ENCODE measurements at regions not wholly inside any gene's neighbourhood (a gene's known extent, or its start where the extent isn't known, plus 50 kb on each side); places are given as distances from the start of the nearest gene placed in this dataset.

DNA sequence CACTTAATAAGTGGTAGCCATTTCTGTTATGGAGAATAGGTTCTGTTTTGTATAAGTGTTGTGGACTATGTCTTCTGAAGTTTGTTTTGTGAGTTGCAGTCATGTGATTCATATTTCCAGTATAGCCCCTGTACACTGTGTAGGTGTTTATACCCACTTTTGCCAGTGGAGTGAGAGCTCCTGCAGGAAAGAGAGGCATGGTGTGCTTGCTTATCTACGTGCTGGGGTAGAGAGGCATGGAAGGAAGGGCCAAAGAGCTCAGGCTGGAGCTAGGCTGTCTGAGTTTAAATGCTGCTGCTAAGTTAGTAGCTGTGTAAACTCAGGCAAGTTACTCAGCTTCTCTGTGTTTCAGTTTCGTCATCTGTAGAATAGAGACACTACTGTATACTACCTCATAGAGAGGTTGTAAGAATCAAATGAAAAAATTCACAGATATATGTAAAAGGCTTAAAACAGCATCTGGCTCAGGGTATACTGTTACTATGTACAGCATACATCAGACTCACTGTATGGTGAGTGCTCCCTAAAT is 88.2 kb upstream of the SLC38A2 start:
- no peak for DNase-seq

DNA sequence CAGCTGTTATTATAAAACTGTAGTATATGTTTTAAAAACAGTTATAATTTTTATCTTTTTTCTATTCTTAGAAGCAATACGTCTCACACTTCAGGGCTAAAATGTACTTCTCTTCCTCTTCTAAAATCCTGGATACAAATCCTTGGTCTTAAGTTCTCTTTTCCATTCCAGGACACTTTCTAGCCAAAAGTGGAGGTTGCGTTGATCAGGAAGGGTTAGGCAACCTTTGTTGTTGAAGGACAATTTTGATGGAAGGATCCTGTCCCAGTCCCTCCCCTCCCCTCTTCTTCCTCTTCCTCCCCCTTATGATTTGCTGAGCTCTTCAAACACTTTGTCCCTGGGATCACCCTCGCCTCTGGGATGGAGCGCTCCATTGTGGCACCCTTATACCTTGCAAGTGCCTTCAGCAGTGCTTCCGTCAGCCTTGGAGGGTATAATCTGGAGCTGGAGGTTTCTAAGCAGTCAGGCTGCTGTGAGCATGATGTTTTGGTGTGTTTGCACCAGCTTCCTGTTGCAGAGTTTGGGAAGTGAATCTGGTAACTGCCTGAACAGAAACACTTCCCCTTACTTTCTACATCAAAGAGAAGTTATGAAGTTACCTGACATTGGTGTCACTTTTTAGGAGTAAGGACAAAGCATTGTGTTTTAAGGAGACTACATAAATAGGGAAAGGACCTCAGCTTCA is 87.4 kb upstream of the SLC38A2 start:
- no peak for DNase-seq

DNA sequence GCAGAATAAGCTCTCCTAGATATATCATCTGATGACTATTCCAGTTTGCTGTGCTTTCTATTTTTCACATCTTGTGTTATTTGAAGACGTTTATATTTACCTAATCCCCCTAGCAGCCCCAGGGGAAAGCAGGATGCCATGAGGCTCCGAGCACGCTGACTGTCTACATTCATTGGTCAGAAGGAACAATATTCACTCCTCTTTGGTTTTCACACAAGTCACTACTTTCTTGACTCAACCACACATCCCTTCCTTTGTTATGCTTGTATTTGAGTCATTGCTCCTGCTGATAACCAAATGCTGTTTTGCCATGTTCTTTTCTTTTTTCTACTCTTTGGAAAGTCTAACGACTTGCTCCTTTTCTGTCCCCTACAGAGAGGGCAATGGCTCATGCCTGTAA is 86.5 kb upstream of the SLC38A2 start:
- no peak for DNase-seq

DNA sequence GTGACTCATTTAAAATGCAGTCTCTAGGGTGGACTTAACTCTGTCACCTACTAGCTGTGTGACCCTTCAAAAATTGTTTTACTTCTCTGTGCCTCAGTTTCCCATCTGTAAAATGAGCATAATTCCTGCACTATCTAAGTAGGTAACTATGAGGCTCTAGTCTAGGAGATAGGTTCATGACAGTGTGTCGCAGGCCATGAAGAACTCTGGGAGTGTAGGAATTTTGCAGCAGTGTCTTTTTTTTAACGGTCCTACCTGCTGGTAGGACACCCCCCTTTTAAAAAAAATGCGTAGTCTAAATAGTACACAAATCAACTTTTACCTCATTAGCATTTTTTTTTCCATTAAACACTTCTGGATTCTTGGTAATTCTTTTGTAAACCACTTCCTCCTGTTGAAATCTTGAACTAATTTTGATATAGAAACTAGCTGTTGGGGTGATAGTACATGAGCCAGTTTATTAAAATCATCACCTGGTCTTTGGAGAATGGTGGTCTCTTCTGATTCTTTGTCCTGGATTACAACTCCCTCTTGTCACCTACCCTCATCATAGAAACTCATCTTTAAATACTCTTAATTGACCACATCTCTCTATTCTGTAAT is 86.0 kb upstream of the SLC38A2 start:
- DNase-seq = no peak

DNA sequence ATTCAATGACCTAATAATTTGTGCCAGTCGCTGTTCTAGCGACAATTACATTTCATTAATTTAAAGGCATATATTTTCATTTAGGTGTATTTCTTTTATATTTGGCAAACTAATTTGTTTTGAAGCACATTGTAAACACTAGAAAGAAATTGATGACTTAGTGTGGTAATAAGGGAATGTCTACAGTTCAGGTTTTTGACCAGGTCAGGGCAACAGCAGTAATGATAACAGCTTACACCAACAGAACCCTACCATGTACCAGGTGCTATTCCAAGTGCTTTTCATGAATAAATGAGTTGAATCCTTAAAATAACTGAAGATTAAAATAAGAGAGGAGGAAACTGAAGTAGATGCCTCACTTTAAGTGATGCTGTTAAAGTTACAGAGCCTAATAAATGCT is 85.4 kb upstream of the SLC38A2 start:
- DNase-seq = no peak

DNA sequence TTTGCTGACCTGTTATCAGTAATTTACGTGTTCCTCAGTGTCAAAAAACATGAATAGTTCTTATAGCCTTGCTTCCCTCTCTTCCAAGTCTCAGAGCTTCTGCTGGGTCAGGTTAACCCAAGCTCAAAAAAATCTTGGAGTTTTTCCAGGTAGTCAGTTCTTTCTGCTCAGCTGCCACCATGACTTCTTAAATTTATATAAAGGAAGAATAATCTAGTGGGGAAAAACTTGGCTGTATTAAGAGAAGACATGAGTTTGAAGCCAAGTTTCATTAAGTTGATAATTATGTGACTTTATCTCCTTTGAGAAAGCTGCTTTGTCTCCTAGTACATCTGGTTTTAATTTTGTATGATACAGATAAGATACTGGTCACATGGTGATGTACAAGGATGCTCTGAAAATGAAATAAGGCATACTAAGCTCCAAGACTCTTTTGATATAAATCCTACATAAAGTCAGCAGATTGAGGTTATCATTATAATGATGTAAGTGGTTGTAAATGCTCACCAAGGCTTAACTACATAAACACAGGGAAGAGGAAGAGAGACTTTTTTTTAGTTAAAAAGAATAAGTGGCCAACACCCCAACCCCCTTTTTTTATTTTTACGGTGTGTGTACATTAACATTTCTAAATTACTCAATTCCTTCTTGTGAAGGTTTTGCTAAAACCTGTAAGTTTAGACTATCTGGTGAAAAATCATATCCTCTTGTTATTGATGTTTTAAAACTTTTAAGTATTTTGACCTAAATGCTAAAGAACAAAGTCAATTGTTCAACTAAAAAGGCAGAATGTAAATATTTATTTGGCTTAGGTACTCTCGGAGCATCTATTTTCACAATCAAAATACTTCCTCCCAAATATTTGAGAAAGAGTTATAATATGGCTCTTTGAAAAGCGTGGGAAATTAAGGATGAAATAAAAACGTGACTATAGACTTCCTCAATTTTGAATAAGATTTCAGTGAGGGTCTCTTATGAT is 84.1 kb upstream of the SLC38A2 start:
- DNase-seq = no peak

DNA sequence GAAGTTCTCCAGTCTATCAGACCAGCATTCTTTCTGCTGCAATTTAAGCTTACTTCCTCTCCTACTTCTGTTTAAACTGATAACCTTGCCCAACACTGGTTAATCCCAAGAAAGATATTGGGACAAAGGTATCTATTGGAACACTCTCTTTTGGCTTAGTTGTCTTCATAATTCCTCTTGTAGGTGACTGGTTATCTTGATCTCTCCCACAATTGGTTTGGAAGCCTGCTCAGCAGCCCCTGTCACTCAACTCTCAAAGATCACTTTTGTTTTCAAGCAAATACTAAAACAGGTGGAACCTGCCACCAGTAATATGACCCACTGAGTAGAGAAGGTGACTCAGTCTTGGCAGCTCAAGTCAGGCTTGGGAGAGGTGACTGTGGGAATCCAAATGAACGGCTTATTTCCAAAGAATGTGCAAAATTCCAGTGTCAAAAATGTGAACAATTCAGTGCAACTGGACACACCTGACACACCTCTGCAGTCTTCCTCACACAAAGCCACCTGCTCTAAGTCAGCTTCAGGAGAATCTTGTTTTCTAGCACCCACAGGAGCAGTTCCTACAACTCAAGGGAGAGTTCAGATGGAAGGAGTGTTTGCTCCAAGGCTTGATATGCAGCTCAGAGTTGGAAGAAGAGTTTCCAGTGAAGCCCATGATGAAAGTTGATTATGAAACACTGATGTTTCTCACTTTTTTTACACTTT is 83.2 kb upstream of the SLC38A2 start:
- DNase-seq = no peak

DNA sequence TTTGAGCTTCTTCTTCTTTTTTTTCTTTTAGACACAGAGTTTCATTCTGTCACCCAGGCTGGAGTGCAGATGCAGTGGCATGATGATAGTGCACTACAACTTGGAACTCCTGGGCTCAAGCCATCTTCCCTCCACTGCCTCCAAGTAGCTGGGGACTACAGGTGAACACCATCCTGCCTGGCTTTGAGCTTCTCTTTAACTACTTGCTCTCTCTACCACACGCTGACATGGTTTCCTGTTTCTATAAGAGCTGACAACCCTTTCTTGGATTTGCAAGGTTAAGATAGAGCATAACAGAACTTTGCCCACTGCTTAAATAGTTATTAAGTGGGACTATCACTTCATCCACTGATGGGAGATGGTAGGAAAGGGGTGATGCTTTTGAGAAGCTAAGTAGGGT is 82.4 kb upstream of the SLC38A2 start:
- no peak for DNase-seq

DNA sequence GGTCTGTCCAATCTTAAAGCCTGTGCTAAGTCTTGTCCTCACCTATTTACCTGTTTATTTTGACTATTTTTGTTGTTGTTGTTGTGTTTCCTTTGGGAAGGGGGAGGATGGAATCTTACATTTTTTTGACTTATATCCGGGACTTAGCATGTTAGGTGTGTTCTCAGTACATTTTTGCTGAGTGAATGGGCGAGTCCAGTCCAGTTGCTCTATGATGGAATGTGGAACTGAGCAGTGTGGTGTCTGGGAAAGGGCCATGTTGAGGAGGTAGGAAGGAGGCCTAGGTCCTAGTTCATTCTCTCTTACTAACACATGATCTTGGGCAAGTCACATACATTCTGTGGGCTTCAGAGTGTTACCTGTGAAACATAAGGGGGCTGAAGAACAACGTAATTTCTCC is 80.9 kb upstream of the SLC38A2 start:
- no peak for DNase-seq

DNA sequence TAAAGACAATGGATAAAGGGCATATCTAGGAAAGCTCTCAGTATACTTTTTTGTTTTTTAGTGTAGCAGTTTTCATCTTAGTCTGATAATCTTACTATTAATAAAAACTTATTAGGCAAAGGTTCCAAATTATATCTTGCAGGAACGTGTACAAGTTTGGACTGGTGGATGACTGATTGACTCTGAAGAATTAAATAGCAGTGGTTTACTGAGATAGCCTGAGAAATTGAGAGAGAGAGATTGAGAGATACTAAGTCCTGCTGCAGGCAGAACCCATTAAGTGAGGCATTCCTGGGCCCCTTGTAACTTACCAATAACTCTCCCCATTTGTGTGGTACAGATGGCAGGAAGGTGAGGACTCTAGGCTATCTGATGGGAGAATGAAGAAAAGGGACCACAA is 80.2 kb upstream of the SLC38A2 start:
- DNase-seq = no peak

DNA sequence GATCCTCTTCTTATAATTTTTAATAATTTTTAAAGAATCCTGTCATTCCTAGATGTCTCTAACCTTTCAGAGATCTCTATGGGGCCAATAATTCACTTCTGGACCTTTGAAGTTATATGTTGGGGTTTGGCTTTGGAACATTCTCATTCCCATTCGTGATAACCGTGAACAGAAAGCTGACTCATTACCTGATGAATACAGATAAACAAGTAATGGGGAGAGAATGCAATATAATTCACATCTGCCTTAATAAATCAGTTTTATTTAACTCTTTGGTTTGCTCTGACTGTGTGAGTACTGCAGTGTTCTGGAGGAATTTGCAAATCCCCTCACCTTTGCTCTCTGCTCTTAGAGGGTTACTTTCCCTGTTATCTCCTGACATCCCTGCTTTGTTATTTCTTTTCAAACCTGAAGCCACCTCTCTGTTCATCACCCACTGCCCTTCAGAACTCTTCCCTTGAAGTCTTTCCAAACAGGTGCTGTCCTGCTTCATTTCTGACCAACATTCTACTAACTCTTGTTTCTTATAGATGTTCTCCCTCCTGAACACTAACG is 79.6 kb upstream of the SLC38A2 start:
- no peak for DNase-seq

DNA sequence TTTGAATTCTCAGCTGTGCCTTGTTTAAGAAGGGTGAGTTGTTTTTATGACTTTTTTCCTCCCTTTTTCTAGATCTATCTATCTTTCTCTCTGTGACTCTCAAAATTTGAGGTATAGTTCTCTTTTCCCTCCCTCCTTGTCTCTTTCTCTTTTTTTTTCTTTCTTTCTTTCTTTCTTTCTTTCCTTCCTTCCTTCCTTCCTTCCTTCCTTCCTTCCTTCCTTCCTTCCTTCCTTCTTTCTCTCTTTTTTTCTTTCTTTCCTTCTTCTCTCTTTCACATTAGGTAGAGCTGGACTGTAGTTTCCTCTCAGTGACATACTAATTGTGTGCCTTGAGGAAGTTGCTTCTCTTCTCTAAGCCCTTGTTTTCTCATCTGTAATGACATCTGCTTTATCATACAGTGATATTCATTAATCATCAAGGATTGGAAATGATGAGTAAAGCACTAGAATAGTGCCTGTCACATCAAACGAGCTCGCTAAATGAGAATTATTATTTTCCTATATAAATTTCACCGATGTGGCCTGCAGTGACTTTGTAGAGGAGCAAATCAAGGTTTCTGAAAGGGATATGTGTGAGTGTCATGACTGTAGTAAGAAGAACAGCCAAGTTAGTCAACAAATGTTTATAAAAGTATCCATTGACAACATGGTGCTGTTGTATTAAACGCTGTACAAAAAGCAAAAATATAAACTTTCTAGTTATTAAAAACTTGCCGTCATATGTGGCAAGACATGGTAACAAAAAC is 78.9 kb upstream of the SLC38A2 start:
- no peak for DNase-seq

DNA sequence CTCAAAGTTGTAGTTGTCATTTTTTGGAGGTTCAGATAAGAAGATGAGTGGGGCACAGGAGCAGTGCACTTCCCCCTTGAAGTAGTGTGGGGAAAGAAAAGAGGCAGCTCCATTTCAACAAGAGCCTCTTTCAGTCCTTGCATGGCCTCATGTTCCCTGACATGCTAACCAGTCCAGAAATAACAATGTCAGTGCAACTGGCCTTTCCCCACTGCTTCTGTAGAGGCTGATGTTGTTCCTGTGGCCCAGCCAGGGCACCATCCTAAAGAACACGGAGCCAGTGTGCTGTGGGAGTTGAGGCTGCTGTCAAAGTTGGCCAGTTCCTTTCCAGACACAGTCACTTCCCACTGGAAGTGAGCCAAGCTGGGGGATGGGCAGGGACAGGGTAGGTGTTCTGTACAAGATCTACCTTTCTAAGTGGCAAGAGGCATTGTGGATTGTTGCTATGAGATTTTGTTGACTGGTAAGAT is 77.7 kb upstream of the SLC38A2 start:
- no peak for DNase-seq

DNA sequence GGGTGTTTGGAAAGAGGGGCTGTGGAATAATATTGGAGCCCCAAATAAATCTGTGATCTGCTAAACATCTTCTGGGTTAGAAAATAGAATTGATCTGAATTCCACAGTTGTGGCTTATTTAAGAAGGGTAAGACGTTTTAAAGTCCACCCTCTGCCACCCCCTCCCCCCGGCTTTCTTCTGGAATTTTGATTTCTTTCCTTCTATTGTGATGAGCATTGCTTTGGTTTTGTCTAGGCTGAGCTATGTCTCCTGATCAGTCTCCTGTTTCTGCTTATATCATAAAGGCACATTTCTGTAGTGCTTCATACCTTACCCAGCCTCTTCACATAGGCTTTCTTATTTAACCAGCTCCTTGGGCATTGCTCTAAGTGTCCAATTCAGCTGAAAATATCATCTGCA is 77.3 kb upstream of the SLC38A2 start:
- DNase-seq = no peak

DNA sequence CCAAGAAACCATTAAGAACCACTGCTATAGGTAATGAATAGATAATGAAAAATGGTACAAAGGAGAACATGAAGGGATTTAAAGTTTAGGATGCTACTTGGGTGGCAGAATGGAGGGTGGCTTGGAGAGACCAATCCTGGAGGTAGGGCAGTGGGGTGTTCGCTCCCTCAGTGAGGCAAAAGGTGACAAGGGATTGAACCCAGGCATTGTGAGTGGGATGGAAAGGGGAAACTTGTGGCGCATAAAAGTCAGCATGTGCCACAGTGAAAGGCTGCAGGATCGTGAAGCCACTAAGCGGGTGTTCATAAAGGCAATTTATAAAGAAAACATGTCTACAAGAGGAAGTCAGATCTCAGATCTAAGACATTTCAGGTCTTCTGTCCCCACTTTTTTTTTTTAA is 76.7 kb upstream of the SLC38A2 start:
- DNase-seq = no peak

DNA sequence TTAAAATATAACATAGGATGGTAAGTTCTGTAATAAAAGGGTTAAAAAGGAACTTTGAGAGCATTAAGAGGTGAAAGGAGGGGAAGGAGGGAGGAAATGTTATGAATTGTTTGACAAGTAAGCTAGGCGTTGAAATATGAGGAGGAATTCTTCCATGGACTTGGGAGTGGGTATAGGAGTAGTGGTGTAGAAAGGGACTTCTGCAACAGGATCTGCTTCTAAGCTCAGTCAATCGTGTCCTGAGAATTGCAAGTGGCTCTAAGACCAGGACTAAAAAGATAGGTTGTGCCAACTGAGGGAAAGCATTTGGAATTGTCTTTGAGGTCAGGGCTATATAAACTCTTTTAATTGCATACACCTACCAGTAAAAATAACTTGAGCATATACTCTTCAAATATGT is 74.1 kb upstream of the SLC38A2 start:
- DNase-seq = no peak

DNA sequence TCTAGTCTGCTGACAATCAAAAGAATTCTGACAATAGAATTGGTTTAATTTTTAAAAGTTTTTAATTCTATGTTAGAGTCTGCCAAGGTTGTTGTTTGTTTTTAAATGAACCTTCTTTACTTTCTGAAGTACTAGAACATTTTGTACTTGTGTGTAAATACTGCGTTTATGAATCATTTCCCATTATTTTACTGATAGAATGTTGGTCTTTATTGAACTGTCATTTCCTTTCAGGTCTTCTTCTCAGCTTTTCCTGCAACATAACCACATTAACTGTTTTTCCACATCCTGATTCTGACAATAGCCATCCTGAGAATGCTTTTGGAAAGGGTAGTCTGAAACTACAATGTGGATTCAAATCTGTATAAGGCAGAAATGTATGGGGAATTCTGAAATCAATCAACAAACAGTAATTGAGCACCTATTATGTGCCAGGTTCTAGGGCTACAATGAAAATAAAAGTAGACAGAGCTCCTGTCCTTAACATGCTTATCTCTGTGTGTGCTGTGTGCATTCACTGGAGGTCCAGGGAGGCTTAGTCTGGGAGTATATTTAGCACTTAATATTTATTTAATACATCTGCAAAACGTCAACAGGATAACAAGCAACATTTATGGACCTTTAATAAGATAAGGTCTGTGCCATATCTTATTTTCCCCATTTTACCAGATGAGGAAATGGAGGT is 73.1 kb upstream of the SLC38A2 start:
- no peak for DNase-seq

DNA sequence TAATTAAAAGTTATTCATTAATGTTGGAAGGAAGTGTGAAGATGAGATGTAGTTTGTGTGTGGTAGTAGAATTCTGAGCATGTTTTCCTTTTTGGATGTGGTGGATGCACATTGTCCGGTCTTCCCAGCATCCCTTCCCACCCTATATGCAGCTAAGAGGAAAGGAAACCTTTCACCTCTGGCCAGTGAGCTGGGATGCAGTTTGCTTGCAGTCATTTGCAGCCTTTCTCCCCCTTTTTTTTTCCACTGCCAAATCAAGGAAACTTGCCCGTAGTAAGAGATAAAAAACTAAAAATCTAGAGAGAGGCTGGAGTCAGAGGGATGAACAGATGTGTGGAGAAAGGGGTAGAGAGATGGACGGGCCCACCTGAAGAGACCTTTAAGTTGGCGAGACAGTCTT is 72.5 kb upstream of the SLC38A2 start:
- DNase-seq = no peak

DNA sequence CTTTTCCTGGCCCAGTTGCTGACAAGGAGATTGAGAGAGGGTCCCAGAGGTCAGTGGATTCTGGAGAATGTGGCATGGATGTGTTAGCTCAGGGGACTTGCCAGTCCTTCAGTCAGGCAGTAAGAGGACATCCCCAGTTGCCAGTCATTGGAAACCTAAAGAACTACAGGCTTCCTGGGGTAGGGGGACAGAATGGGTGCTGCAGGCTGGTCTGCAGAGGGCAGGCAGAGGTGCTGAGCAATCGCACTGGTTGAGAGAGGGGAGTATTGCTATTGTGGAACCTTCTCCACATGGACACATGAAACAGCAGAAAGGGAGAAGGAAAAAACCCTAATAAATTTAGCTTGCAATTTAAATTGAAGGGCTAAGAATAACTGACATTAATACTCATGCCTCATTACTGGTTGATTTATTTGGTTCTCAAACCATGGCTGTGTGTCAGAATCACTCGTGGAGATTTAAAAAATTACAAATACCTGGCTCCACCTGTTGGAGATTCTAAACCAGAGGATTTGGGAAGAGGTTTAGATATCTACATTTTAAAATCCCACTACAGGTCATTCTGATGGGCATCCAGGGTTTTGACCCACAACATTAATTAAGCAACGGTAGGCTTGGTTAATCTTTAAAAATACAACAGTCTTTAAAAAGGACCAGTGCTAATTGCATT is 71.2 kb upstream of the SLC38A2 start:
- DNase-seq = no peak

DNA sequence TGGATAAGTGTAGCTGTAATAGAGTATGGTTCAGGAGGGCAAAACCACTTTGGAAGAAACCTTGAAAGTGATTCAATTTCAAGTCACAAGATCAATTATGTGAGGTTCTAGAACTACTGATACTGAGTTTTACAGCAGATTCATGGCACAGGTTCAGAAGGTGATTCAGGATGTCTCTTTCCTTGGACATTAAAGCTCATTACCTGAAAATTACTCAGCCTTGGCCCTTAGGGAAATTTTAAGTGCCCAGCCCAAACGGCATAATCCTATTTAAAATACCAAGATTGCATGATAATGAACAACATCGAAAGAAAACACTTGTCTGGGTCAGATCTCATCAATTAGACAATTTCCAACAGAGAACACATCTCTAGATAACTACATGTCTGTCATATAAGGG is 70.2 kb upstream of the SLC38A2 start:
- no peak for DNase-seq

DNA sequence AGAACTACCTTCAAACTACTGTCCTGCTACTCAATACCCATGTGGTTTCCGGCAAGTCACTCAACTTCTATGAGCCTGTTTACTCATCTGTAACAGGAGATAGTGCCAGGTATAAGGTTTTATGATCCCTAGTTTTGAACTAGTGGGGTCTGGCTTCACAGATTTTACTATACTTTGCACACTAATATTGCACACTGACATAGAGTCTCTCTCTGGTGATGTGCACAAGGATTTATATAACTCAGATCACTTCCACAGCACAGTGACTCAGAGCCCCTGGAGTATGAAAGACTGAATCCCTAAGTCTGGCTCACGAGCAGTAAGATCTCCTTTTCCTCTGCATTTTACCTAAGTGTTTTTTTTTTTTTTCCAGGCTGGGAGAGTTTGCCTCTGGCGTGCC is 69.7 kb upstream of the SLC38A2 start:
- DNase-seq = no peak
